Right atrium auricular region (tissue), 2 donors: ENCODE measurements at regions not wholly inside any gene's neighbourhood (a gene's known extent, or its start where the extent isn't known, plus 50 kb on each side); places are given as distances from the start of the nearest gene placed in this dataset.

Experiments used
- DNase-seq: peaks from one replicate; pipeline ENCODE4 v3.0.0-alpha.2; 2019; ENCODE audit warnings: low spot score
- H3K27ac ChIP-seq, 2 donors: fragments of 200-600 bp; sonication (generic); 1 replicate in 1 of 2; 2 replicates in 1 of 2; pipeline ENCODE4 v1.5.1; 2016 to 2019
- H3K27me3 ChIP-seq, 2 donors: fragments of 200-600 bp; sonication (generic); one replicate each; pipeline versions ENCODE4 v1.5.1 to v1.6.0; 2017 to 2019
- H3K36me3 ChIP-seq: fragments of 200-600 bp; sonication (generic); one replicate; pipeline ENCODE4 v1.5.1; 2016
- H3K4me1 ChIP-seq, 2 donors: fragments of 200-600 bp; sonication (generic); one replicate each; pipeline versions ENCODE4 v1.5.1 to v1.6.0; 2017 to 2019
- H3K4me3 ChIP-seq, 2 donors: fragments of 200-600 bp; sonication (generic); 1 replicate in 1 of 2; 2 replicates in 1 of 2; pipeline ENCODE4 v1.5.1; 2017 to 2019; ENCODE audit warnings: mild to moderate bottlenecking in 1 of 2, moderate library complexity in 1 of 2
- H3K9me3 ChIP-seq, 2 donors: fragments of 200-600 bp; sonication (generic); one replicate each; pipeline ENCODE4 v1.5.1; 2019
- TF ChIP-seq, protein P1 (sequence below), 2 donors: fragments of 200-600 bp; sonication (generic); IDR thresholded peaks; one replicate each; pipeline ENCODE4 v1.5.1; 2019; ENCODE audit warnings: antibody characterized with exemption in 2 of 2

DNA sequence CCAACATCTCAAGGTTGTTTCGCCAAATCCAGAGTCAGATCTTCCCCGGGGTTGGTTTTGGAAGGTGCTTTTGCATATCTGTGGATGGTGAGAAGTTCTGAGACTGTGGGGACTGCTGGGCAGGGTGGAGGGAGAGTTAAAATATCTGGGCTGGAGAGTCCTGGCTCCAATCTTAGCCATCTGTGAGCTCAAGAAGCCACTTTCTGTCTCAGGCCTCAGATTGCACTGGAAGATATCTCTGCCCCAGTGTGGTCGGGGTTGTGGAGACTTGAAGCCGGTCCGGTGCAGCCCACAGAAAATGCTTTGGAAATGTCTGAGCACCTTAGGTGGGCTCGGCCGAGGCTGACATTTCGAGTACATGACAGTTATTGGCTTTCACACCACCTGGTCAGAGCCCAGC, 72.2 kb upstream of the SFMBT2 start:
- no peak for DNase-seq
- TF ChIP-seq, protein P1, sequence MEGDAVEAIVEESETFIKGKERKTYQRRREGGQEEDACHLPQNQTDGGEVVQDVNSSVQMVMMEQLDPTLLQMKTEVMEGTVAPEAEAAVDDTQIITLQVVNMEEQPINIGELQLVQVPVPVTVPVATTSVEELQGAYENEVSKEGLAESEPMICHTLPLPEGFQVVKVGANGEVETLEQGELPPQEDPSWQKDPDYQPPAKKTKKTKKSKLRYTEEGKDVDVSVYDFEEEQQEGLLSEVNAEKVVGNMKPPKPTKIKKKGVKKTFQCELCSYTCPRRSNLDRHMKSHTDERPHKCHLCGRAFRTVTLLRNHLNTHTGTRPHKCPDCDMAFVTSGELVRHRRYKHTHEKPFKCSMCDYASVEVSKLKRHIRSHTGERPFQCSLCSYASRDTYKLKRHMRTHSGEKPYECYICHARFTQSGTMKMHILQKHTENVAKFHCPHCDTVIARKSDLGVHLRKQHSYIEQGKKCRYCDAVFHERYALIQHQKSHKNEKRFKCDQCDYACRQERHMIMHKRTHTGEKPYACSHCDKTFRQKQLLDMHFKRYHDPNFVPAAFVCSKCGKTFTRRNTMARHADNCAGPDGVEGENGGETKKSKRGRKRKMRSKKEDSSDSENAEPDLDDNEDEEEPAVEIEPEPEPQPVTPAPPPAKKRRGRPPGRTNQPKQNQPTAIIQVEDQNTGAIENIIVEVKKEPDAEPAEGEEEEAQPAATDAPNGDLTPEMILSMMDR (IDR thresholded peaks at IDR 0.05): no peak
- Histone ChIP-seq H3K4me3 (no peak overlapping the region), H3K9me3 (no peaks in the 10 kb centered on the region), H3K36me3 (no peaks in the 10 kb centered on the region), H3K27ac (no peak overlapping the region), H3K27me3 (no peaks in the 10 kb centered on the region), H3K4me1 (no peaks in the 10 kb centered on the region)

DNA sequence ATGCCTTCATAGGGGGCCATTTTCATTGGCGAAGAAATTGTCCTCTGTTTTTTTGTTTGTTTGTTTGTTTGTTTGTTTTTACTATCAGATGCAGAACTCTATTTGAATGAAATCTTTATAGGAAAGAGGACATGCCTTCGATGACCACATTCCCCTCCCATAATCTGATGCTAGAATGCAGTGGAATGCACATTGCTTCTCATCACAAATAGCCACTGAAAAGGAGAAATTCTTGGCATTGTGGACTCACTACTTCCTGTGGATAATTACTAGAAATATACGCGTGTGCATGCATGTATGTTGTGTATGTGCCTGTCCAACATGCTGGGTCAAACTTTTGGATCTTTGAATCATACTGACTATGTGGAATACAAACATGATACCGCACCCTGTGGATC, 70.5 kb upstream of the SFMBT2 start:
- H3K27ac ChIP-seq: no peak overlapping the region
- DNase-seq: peak; percentile 2
- no peaks in the 10 kb centered on the region for H3K4me1 ChIP-seq

DNA sequence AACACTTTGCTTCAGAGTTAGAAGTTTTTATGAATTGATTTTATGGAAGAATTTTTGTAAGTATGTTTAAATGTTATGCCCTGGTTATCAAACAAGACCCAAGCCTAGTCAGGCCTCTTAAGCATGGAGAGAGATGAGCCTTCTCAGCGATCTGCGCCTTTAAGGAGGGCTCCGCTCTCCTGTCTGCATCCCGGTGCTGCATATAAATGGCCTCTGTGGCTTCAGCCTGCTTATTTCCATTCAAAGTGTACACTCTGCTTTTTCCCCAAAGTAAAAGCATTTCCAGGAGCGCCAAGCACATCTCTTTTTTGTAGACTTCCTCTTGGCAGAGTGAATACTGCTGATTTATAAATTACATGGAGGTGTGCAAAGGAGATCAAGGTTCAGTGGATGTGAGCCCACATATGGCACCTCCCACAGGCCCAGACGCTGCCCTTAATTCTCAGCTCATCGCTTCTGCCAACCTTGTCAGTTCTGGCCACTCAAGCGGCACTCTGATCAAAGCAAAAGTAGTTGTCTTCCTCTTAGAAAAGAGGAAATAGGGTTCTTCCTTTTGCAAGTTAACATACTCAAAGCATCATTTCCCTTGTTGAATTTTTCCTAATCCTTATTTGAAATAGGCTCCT, 70.0 kb upstream of the SFMBT2 start:
- Histone ChIP-seq H3K27me3 (no peaks in the 10 kb centered on the region), H3K27ac (no peak overlapping the region)
- DNase-seq: peak; percentile 36

More for the DNA sequence above, 70.5 kb upstream of the SFMBT2 start:
- TF ChIP-seq, protein P1 (IDR thresholded peaks at IDR 0.05): no peak
- H3K4me3 ChIP-seq: no peak overlapping the region
- no peaks in the 10 kb centered on the region for H3K9me3 ChIP-seq
- no peaks in the 10 kb centered on the region for H3K27me3 ChIP-seq
- H3K36me3 ChIP-seq: no peaks in the 10 kb centered on the region

DNA sequence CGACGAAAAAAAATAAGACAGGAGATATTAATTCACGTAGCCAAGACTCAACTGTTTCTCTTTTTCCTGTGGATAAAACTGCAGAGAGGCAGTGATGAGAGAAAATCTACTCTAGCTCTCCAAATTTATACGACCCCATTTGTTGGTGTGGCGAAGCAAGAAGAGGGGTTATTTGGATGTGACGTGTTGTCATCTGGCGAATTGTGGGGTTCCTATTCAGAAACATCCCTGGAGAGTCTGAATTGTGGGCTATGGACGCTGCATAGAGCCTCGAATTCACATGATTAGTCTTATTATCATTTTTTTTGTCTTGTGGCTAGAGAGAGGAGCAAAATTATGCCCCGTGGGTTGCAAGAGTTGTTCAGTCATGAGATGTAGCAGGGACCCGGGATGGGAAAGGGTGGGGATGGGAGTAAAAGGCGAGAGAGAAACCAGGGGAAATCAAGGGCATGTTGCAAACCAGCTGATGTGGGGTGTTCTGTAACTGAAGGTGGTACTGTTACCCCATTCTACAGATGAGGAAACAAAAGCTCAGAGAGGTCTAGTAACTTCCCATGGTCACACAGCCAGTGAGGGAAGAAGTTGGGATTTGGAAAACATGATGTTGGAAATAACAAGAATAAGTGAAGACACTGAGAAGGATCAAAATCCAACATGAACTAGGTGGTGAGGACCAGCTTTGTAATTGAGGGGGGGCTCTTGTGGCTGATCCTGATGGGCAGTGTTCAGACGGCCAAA, 69.2 kb upstream of the SFMBT2 start:
- Histone ChIP-seq H3K9me3 (no peaks in the 10 kb centered on the region), H3K27ac (no peak overlapping the region), H3K36me3 (no peaks in the 10 kb centered on the region), H3K27me3 (no peaks in the 10 kb centered on the region), H3K4me3 (no peak overlapping the region), H3K4me1 (peaks cover 0 to 12% of the 10 kb centered on the region in 2 donors)
- TF ChIP-seq, protein P1 (IDR thresholded peaks at IDR 0.05): no peak
- DNase-seq: peak; percentile 7

More for the DNA sequence above, 70.0 kb upstream of the SFMBT2 start:
- Histone ChIP-seq H3K4me1 (peaks cover 0 to 3% of the 10 kb centered on the region in 2 donors), H3K4me3 (no peak overlapping the region), H3K9me3 (no peaks in the 10 kb centered on the region), H3K36me3 (no peaks in the 10 kb centered on the region)
- TF ChIP-seq, protein P1 (IDR thresholded peaks at IDR 0.05): no peak

DNA sequence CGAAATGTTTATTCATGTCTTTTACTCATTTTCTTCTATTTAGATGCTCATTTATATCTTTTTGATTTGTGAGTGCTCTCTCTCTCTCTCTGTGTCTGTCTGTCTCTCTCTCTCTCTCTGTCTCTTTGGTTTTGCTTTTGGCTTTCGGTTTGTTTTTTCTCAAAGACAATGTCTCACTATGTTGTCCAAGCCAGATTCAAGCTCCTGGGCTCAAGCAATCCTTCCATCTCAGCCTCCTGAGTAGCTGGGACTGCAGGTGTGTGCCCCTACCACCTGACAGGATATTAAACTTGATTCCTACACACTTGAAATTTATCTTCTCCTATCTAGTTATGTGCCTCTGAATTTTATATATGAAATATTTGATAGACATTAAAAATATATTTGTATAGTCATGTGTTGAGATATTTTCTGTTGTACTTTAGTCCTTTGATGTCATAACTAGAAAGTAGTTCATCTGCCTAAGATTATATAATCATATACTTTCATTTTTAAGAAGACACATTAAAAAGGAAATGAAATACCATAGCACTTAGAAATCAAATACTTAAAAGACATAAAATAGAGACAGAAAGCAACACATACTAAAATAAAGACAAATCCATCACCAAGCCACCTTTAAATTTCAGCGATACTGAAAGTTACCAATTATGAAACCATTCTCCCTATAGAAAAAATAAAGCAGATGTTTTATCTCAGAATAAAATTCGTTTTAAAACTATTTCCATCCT, 68.1 kb upstream of the SFMBT2 start:
- DNase-seq: no peak
- H3K36me3 ChIP-seq: no peaks in the 10 kb centered on the region
- no peak overlapping the region for H3K4me3 ChIP-seq
- no peaks in the 10 kb centered on the region for H3K27me3 ChIP-seq
- H3K27ac ChIP-seq: no peak overlapping the region
- H3K9me3 ChIP-seq: no peaks in the 10 kb centered on the region
- peaks cover 0 to 13% of the 10 kb centered on the region in 2 donors for H3K4me1 ChIP-seq
- TF ChIP-seq, protein P1 (IDR thresholded peaks at IDR 0.05): no peak
